CD4-positive, alpha-beta T cell treated with Interleukin-21 for 1 hour (primary cell): ENCODE measurements at regions not wholly inside any gene's neighbourhood (a gene's known extent, or its start where the extent isn't known, plus 50 kb on each side); places are given as distances from the start of the nearest gene placed in this dataset.
"Not testable (repeated sequence)": the region's sequence is repeated elsewhere in the genome, so short reads cannot be mapped to it uniquely, and the experiment has no call there.

Experiments used
- DNase-seq: peaks from one replicate; pipeline ENCODE4 v3.0.0-alpha.2; 2020

DNA sequence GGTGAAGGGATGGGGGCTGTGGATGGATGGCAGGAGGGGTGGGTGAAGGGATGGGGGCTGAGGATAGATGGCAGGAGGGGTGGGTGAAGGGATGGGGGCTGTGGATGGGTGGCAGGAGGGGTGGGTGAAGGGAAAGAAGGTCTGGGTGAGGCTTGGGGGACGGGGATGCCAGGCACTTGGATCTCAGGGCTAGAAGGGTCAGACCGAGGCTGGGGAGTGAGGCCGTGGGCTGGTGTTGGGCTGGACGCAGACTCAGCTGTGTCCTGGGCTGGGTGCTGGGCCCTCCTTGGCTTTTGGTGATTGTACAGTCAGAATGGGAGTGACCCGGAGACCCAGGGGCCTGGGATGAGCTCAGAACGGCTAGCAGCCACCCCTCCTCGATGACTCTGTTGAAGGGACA lies 192.4 kb downstream of the TMEM121 start:
- DNase-seq = not testable (repeated sequence)

DNA sequence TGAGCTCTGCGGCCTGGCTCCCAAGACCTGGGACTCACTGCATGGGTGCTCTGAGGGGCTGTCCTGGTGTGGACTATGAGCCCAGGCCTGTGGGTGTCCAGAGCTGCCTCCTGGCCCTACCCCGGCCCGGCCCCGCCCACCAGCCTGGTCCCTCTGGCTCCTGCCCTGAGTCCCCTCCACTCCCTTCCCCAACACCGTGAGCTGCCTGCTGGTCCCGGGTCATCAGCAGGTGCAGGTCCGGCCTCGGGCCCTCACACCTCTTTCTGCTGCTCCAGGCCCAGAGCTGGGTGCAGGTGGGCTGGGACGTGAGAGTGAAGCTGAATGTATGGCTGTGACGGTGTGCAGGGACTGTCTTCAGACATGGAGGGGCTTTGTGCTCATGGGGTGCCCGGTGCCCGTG lies 193.7 kb downstream of the TMEM121 start:
- DNase-seq = not testable (repeated sequence)

- not testable (repeated sequence) for DNase-seq
These were observed 194.6 kb downstream of the TMEM121 start for GRCh38 chr14:105720852-105721601.

DNA sequence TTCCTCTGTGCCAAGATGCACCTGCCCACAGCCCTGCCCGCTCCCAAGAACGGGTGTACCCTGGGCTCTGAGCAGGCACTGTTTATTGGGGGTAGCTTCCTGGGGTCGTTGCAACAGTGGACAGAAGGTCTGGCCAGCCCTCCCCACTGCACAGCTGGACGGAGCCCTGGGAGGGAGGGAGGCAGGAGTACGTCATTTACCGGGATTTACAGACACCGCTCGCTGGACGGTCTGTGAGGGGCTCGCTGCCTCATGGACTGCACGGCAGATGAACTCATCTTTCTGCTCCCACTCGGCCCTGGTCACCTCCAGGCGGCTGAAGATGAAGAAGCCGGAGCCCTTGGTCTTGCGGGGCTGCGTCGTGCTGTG lies 195.2 kb downstream of the TMEM121 start:
- DNase-seq = not testable (repeated sequence)

DNA sequence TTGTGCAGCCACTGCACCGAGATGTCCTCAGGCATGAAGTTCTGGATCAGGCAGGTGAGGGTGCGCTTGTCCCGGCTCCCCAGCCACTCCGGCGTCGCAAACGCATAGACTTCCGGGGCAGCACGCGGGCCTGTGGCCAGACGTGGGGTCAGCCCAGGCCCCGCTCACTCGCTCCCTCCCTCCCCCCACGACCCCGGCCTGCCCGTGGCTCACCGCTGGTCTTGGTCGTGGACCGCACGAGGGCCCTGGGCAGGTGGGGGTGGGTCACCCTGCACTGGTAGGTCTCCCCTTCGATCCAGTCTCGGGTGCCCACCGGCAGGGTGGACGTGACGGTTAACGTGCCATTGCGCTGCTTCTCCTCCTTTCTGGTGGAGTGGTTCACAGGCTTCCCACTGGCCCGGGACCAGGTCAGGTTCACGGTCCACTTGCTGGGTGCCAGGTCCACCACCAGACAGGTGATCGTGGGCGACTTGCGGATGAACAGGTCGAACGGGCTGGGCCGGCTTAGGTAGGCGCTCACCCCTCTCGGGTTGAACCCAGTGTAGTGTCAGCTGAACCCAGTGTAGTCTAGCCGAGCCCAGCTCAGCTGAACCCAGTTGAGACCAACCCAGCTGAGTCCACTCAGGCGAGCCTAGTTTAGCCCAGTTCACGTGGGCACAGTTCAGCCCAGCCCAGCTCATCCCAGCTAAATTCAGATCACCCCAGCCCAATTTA lies 195.8 kb downstream of the TMEM121 start:
- DNase-seq = not testable (repeated sequence)

GRCh38 chr14:105723271-105723670 lies 196.9 kb downstream of the TMEM121 start:
- not testable (repeated sequence) for DNase-seq

GRCh38 chr14:105723776-105724175 lies 197.4 kb downstream of the TMEM121 start:
- not testable (repeated sequence) for DNase-seq

GRCh38 chr14:105729825-105730368 lies 203.5 kb downstream of the TMEM121 start:
- DNase-seq = not testable (repeated sequence)

GRCh38 chr14:105730731-105731130 lies 204.3 kb downstream of the TMEM121 start:
- not testable (repeated sequence) for DNase-seq

GRCh38 chr14:105731221-105731985 lies 205.0 kb downstream of the TMEM121 start:
- not testable (repeated sequence) for DNase-seq

- no peak for DNase-seq
These were observed 207.0 kb downstream of the TMEM121 start for GRCh38 chr14:105733081-105734065.

GRCh38 chr14:105734241-105734640 lies 207.9 kb downstream of the TMEM121 start:
- DNase-seq = not testable (repeated sequence)

DNA sequence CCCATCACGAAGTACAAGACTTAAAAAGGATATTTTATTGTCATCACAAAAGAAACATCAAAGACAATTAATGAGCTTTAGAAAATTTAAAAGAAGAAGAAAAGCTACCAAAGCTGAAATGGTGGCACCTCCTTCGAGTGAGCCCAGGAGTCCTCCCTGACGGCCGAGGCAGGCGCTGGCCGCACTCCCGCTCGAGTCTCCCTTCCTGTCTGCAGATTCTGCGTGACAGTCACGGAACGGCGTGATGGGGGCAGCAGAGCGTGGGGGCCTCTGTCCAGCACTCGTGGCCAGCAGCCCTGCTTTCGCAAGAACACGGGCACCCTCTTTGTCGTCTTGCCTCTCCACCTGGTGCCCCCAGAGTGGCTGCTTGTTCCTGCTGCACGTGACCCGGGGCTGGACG lies 209.9 kb downstream of the TMEM121 start:
- DNase-seq = not testable (repeated sequence)

DNA sequence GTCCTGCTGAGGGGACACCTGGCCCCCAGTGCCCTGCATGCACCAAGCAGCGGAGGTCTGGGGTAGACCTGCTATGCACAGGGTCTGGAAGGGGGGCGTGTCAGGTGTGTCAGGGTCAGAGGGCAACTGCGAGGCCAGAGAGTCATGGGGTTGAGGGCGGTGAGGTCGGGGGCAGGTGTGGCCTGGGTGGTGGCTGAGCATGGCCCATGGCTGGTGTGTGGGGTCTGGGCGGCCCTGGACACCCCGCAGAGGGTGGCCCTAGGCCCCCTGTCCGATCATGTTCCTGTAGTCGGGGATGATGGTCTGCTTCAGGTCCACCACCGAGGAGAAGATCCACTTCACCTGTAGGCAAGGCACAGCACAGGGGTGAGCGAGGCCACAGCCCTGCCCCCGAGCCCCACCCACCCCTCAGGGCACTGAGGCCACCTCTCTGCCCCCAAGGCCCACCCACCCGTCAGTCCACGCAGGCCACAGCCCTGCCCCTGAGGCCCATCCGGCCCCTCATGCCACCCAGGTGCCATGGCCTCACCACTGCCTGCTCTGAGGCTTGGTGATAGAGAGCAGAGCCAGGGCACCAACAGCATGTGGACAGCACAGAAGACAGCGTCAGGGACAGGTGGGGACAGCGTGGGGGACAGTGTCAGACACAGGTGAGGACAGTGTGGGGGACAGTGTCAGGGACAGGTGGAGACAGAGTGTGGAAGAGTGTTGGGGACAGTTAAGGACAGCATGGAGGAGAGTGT lies 211.3 kb downstream of the TMEM121 start:
- DNase-seq = no peak

- DNase-seq = no peak
These were observed 212.3 kb downstream of the TMEM121 start for GRCh38 chr14:105738638-105739037.

DNA sequence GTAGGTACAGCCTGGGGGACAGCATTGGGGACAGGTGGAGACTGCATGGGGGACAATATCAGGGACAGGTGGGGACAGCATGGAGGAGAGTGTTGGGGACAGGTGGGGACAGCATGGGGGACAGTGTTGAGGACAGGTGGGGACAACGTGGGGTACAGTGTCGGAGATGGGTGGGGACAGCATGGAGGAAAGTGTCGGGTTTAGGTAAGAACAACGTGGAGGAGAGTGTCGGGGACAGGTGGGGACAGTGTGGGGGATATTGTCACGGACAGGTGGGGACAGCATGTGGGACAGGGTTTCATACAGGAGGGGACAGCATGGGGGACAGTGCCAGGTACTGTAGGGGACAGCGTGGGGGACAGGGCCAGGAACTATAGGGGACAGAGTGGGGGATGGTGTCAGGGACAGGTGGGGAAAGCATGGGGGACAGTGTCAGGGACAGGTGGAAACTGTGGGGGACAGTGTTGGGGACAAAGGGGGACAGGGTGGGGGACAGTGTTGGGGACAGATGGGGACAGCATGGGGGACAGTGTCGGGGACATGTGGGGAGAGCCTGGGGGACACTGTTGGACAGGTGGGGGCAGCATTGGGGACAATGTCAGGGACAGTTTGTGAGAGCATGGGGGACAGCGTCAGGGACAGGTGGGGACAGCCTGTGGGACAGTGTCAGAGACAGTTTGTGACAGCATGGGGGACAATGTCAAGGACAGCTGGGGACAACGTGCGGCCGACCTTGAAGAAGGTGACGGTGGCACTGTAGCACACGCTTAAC lies 213.1 kb downstream of the TMEM121 start:
- DNase-seq = no peak

DNA sequence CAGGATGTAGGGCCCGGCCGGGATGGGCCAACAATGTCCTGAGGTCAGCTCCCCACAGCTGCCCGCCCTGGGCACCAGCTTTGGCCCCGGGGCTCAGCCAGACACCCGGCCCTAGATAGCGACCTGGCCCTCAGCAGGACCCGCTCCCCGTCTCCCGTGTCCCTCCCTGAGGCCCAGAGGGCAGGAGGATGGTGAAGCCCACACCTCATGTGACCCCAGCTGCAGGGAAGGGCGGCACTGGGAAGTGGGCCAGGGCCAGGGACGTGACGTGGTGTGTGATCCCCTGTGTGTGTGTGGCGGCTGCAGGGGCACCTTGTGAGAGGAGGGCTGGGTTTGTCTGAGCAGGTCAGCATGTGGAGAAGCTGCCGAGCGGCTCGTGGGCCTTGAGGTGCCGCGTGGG lies 213.9 kb downstream of the TMEM121 start:
- DNase-seq = not testable (repeated sequence)

- not testable (repeated sequence) for DNase-seq
These were observed 214.6 kb downstream of the TMEM121 start for GRCh38 chr14:105740961-105741360.

- DNase-seq = not testable (repeated sequence)
These were observed 215.5 kb downstream of the TMEM121 start for GRCh38 chr14:105741707-105742530.

GRCh38 chr14:105742531-105742848 lies 216.1 kb downstream of the TMEM121 start:
- DNase-seq = no peak
